Natural killer cell (primary cell): ENCODE measurements at regions not wholly inside any gene's neighbourhood (a gene's known extent, or its start where the extent isn't known, plus 50 kb on each side); places are given as distances from the start of the nearest gene placed in this dataset.

Experiments
- ATAC-seq, 3 donors: fragments of 150-1000 bp in 2 of 3; fragments of 200-7000 bp in 1 of 3; cut with Tn5 transposase; 1 replicate in 1 of 3; 2 replicates in 2 of 3; pipeline ENCODE4 v1.10.0; 2021; ENCODE audit warnings: mild to moderate bottlenecking in 2 of 3, moderate library complexity in 2 of 3
- DNase-seq, 2 donors: peaks; one replicate each; pipeline versions ENCODE4 v3.0.0 to v3.0.0-alpha.2; 2013 to 2021; ENCODE audit warnings: mixed read lengths in 1 of 2
- H3K27ac ChIP-seq: one replicate; pipeline ENCODE4 v1.5.1; 2013; ENCODE audit warnings: mild to moderate bottlenecking, low read length
- H3K27me3 ChIP-seq: one replicate; pipeline ENCODE4 v1.6.1; 2013; ENCODE audit warnings: low read length; ENCODE audit not compliant: control insufficient read depth, insufficient read depth
- H3K36me3 ChIP-seq: one replicate; pipeline ENCODE4 v1.6.1; 2013; ENCODE audit warnings: low read length; ENCODE audit not compliant: control insufficient read depth, insufficient read depth
- H3K4me1 ChIP-seq: one replicate; pipeline ENCODE4 v1.6.1; 2013; ENCODE audit warnings: low read length; ENCODE audit not compliant: control insufficient read depth, insufficient read depth
- H3K4me3 ChIP-seq: one replicate; pipeline ENCODE4 v1.5.1; 2013; ENCODE audit warnings: low read length
- H3K9me3 ChIP-seq: one replicate; pipeline ENCODE4 v1.6.1; 2013; ENCODE audit warnings: low read length; ENCODE audit not compliant: control insufficient read depth, insufficient read depth
- H3K27ac Mint-ChIP-seq, 2 donors: one replicate each; pipeline ENCODE4 v1.8.0; 2022; ENCODE audit warnings: mild to moderate bottlenecking in 2 of 2, mixed read lengths in 2 of 2, moderate library complexity in 1 of 2
- H3K27me3 Mint-ChIP-seq, 2 donors: one replicate each; pipeline ENCODE4 v1.8.0; 2022; ENCODE audit warnings: low read depth in 2 of 2, mixed read lengths in 2 of 2
- H3K36me3 Mint-ChIP-seq: one replicate; pipeline ENCODE4 v1.8.0; 2022; ENCODE audit warnings: mixed read lengths
- H3K4me1 Mint-ChIP-seq, 2 donors: one replicate each; pipeline ENCODE4 v1.8.0; 2022; ENCODE audit warnings: mixed read lengths in 2 of 2
- H3K4me3 Mint-ChIP-seq: one replicate; pipeline ENCODE4 v1.8.0; 2022; ENCODE audit warnings: mild to moderate bottlenecking, moderate library complexity, mixed read lengths
- H3K9me3 Mint-ChIP-seq, 2 donors: one replicate each; pipeline ENCODE4 v1.8.0; 2022; ENCODE audit warnings: mixed read lengths in 2 of 2
- CTCF ChIP-seq: fragments of 200-600 bp; IDR thresholded peaks from one replicate; pipeline ENCODE4 v1.8.0; 2022; ENCODE audit warnings: antibody characterized with exemption
- WGBS: methylation state at CpG from one replicate; pipeline ENCODE4 v1.1.7; 2013; ENCODE audit warnings: missing lambda C conversion rate; ENCODE audit not compliant: insufficient coverage; 5-methylcytosine and 5-hydroxymethylcytosine counted together
- intact Hi-C: fragments of 100-400 bp; cut with micrococcal nuclease; formaldehyde crosslinking; loops from one replicate; pipeline ENCODE4 v1.14.2; 2022

DNA sequence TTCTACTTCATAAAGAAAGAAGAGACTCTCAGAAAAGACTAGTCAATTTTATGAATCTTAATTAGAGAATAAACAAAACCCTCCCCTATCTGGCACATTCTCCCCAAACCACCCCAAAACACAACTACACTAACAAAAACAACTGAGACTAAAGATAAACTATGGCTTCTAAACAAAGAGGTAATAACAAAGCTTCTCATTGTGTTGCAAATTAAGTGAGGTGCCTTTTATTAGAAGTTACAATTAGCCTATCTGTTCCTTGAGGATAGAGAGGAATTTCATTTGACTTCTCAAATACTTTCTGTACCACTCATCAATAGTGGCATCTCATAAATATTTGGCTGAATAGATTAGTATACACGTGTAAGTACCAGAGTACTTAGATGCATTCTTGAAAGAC, 1196.2 kb downstream of the PCDH9 start:
- Histone ChIP-seq H3K36me3 (no peaks in the 10 kb centered on the region), H3K9me3 (no peaks in the 10 kb centered on the region), H3K27me3 (no peaks in the 10 kb centered on the region), H3K4me3 (no peak overlapping the region), H3K27ac (no peak overlapping the region), H3K4me1 (no peaks in the 10 kb centered on the region)
- Mint-ChIP-seq H3K4me1 (no peaks in the 10 kb centered on the region), H3K27ac (no peak overlapping the region), H3K36me3 (no peaks in the 10 kb centered on the region), H3K9me3 (no peaks in the 10 kb centered on the region), H3K27me3 (no peaks in the 10 kb centered on the region), H3K4me3 (no peak overlapping the region)
- ATAC-seq (no peak), DNase-seq (no peak)
- no peak for TF ChIP-seq CTCF
- no CpG with 5 or more reads among the region's 1 CpG for WGBS
- intact Hi-C loops, result no loop called here

DNA sequence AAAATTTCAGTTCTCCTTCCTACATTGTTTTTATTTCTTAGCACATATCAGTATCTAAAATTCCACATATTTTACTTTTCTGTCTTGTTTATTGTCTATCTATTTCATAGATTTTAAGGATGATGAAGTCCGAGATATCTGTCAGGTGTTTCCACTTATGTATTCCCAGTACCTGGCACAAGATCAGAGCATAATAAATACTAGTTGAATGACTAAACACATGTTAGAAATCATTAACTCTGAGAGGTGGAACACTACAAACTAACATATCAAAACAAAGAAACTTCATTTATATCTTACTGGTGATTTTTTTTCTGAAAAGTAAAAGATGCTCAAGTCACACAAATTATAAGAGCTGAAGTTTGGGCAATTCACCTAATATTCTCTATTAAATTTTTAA, 1208.3 kb downstream of the PCDH9 start:
- Histone ChIP-seq H3K36me3 (no peaks in the 10 kb centered on the region), H3K4me1 (no peaks in the 10 kb centered on the region), H3K9me3 (peaks cover 3% of the 10 kb centered on the region), H3K27me3 (no peaks in the 10 kb centered on the region), H3K27ac (no peak overlapping the region), H3K4me3 (no peak overlapping the region)
- intact Hi-C loops, result no loop called here
- H3K9me3 Mint-ChIP-seq, result no peaks in the 10 kb centered on the region
- WGBS, result no CpG with 5 or more reads among the region's 1 CpG
- no peaks in the 10 kb centered on the region for H3K27me3 Mint-ChIP-seq
- no peaks in the 10 kb centered on the region for H3K36me3 Mint-ChIP-seq
- TF ChIP-seq CTCF, result no peak
- DNase-seq (no peak), ATAC-seq (no peak)
- no peak overlapping the region for H3K4me3 Mint-ChIP-seq
- no peaks in the 10 kb centered on the region for H3K4me1 Mint-ChIP-seq
- H3K27ac Mint-ChIP-seq, result no peak overlapping the region

GRCh38 chr13:66014771-66015170, 1215.4 kb downstream of the PCDH9 start:
- Histone ChIP-seq H3K9me3 (peaks cover 8% of the 10 kb centered on the region), H3K27ac (no peak overlapping the region), H3K36me3 (no peaks in the 10 kb centered on the region), H3K4me3 (no peak overlapping the region), H3K27me3 (no peaks in the 10 kb centered on the region), H3K4me1 (no peaks in the 10 kb centered on the region)
- intact Hi-C loops, result no loop called here
- no peak overlapping the region for H3K4me3 Mint-ChIP-seq
- no peaks in the 10 kb centered on the region for H3K27me3 Mint-ChIP-seq
- no peaks in the 10 kb centered on the region for H3K4me1 Mint-ChIP-seq
- H3K27ac Mint-ChIP-seq, result no peak overlapping the region
- TF ChIP-seq CTCF, result no peak
- ATAC-seq (no peak), DNase-seq (no peak)
- no CpG with 5 or more reads among the region's 1 CpG for WGBS
- no peaks in the 10 kb centered on the region for H3K9me3 Mint-ChIP-seq
- H3K36me3 Mint-ChIP-seq, result no peaks in the 10 kb centered on the region

- no peaks in the 10 kb centered on the region for H3K27me3 ChIP-seq
- Mint-ChIP-seq H3K27me3 (no peaks in the 10 kb centered on the region), H3K4me1 (no peaks in the 10 kb centered on the region), H3K4me3 (no peak overlapping the region), H3K27ac (no peak overlapping the region), H3K36me3 (no peaks in the 10 kb centered on the region), H3K9me3 (no peaks in the 10 kb centered on the region)
- H3K27ac ChIP-seq, result no peak overlapping the region
- DNase-seq (no peak), ATAC-seq (no peak)
- no peak overlapping the region for H3K4me3 ChIP-seq
- intact Hi-C loops, result no loop called here
- H3K9me3 ChIP-seq, result peaks cover 4% of the 10 kb centered on the region
- WGBS, result 97% methylated on average over 30 of the region's 30 CpGs
- TF ChIP-seq CTCF, result no peak
- no peaks in the 10 kb centered on the region for H3K36me3 ChIP-seq
- H3K4me1 ChIP-seq, result no peaks in the 10 kb centered on the region
Measured at GRCh38 chr13:66009241-66009640, 1220.9 kb downstream of the PCDH9 start.
